ENCODE measurements at regions not wholly inside any gene's neighbourhood (a gene's known extent, or its start where the extent isn't known, plus 50 kb on each side); places are given as distances from the start of the nearest gene placed in this dataset.
A peak's percentile ranks its signal among the peaks of the same experiment; 100 is the strongest.
"Not testable (repeated sequence)": the region's sequence is repeated elsewhere in the genome, so short reads cannot be mapped to it uniquely, and the experiment has no call there.

GRCh38 chr16:86882586-86883280 lies 304.4 kb downstream of the FOXL1 start:
- peak; percentile 91 for FAIRE-seq
- peak; percentile 88 for DNase-seq (ENCODE audit: low spot score)

- DNase-seq (ENCODE audit: low spot score) (no peak), FAIRE-seq (no peak)
These were observed 305.4 kb downstream of the FOXL1 start for GRCh38 chr16:86883583-86884389.

- peak; percentile 38 for DNase-seq (ENCODE audit: low spot score)
- peak; percentile 30 for FAIRE-seq
These were observed 306.0 kb downstream of the FOXL1 start for GRCh38 chr16:86884390-86884650.

- FAIRE-seq: no peak
- no peak for DNase-seq (ENCODE audit: low spot score)
These were observed 306.8 kb downstream of the FOXL1 start for GRCh38 chr16:86885139-86885538.

GRCh38 chr16:86886651-86887050 lies 308.3 kb downstream of the FOXL1 start:
- FAIRE-seq (peak; percentile 64), DNase-seq (ENCODE audit: low spot score) (peak; percentile 59)

GRCh38 chr16:86887416-86887815 lies 309.1 kb downstream of the FOXL1 start:
- DNase-seq (ENCODE audit: low spot score): no peak
- no peak for FAIRE-seq

GRCh38 chr16:86888231-86889053 lies 310.1 kb downstream of the FOXL1 start:
- FAIRE-seq: no peak
- no peak for DNase-seq (ENCODE audit: low spot score)

- DNase-seq (ENCODE audit: low spot score); FAIRE-seq: not testable (repeated sequence)
These were observed 310.7 kb downstream of the FOXL1 start for GRCh38 chr16:86889054-86889366.

GRCh38 chr16:86889974-86890373 lies 311.6 kb downstream of the FOXL1 start:
- DNase-seq (ENCODE audit: low spot score) (no peak), FAIRE-seq (no peak)

- DNase-seq (ENCODE audit: low spot score) (no peak), FAIRE-seq (no peak)
These were observed 312.8 kb downstream of the FOXL1 start for GRCh38 chr16:86891121-86891520.

GRCh38 chr16:86891631-86892030 lies 313.3 kb downstream of the FOXL1 start:
- no peak for DNase-seq (ENCODE audit: low spot score)
- no peak for FAIRE-seq

- FAIRE-seq: no peak
- no peak for DNase-seq (ENCODE audit: low spot score)
These were observed 314.2 kb downstream of the FOXL1 start for GRCh38 chr16:86892509-86892908.

GRCh38 chr16:86893506-86893905 lies 315.2 kb downstream of the FOXL1 start:
- FAIRE-seq: no peak

GRCh38 chr16:86894029-86894567 lies 315.7 kb downstream of the FOXL1 start:
- FAIRE-seq (no peak), DNase-seq (ENCODE audit: low spot score) (no peak)

More at GRCh38 chr16:86893506-86893905, 315.2 kb downstream of the FOXL1 start:
- no peak for DNase-seq (ENCODE audit: low spot score)

- FAIRE-seq (no peak), DNase-seq (ENCODE audit: low spot score) (no peak)
These were observed 316.6 kb downstream of the FOXL1 start for GRCh38 chr16:86894925-86895324.

- no peak for FAIRE-seq
- DNase-seq (ENCODE audit: low spot score): no peak
These were observed 317.3 kb downstream of the FOXL1 start for GRCh38 chr16:86895606-86896005.

GRCh38 chr16:86896976-86897375 lies 318.6 kb downstream of the FOXL1 start:
- DNase-seq (ENCODE audit: low spot score): no peak

GRCh38 chr16:86897486-86897885 lies 319.1 kb downstream of the FOXL1 start:
- no peak for DNase-seq (ENCODE audit: low spot score)

More at GRCh38 chr16:86896976-86897375, 318.6 kb downstream of the FOXL1 start:
- no peak for FAIRE-seq

GRCh38 chr16:86898386-86898785 lies 320.0 kb downstream of the FOXL1 start:
- no peak for FAIRE-seq
- no peak for DNase-seq (ENCODE audit: low spot score)

More at GRCh38 chr16:86897486-86897885, 319.1 kb downstream of the FOXL1 start:
- no peak for FAIRE-seq

GRCh38 chr16:86899151-86899550 lies 320.8 kb downstream of the FOXL1 start:
- DNase-seq (ENCODE audit: low spot score) (no peak), FAIRE-seq (no peak)

- FAIRE-seq (no peak), DNase-seq (ENCODE audit: low spot score) (peak; percentile 47)
These were observed 321.4 kb downstream of the FOXL1 start for GRCh38 chr16:86899757-86900156.

GRCh38 chr16:86901483-86901882 lies 323.1 kb downstream of the FOXL1 start:
- FAIRE-seq: no peak
- DNase-seq (ENCODE audit: low spot score): peak; percentile 74
